Effector memory CD4-positive, alpha-beta T cell (primary cell): ENCODE measurements at regions not wholly inside any gene's neighbourhood (a gene's known extent, or its start where the extent isn't known, plus 50 kb on each side); places are given as distances from the start of the nearest gene placed in this dataset.

ENCODE experiments used
- DNase-seq, 3 donors: peaks; one replicate each; pipeline ENCODE4 v3.0.0-alpha.2; 2020
- H3K27ac ChIP-seq: 2 replicates; pipeline ENCODE4 v1.7.0; 2013; ENCODE audit warnings: mild to moderate bottlenecking, low read length, moderate library complexity; ENCODE audit not compliant: insufficient read depth, poor library complexity, severe bottlenecking
- H3K27me3 ChIP-seq: replicated peaks from 2 replicates; pipeline ENCODE4 v1.7.0; 2013; ENCODE audit warnings: mild to moderate bottlenecking, low read length; ENCODE audit not compliant: insufficient read depth, control insufficient read depth, poor library complexity, severe bottlenecking
- H3K36me3 ChIP-seq: 2 replicates; pipeline ENCODE4 v1.7.0; 2013; ENCODE audit warnings: mild to moderate bottlenecking, low read length, moderate library complexity; ENCODE audit not compliant: control insufficient read depth, insufficient read depth
- H3K4me1 ChIP-seq: 2 replicates; pipeline ENCODE4 v1.7.0; 2013; ENCODE audit warnings: low read length, mild to moderate bottlenecking; ENCODE audit not compliant: control insufficient read depth, insufficient read depth, poor library complexity, severe bottlenecking
- H3K4me3 ChIP-seq: 2 replicates; pipeline ENCODE4 v1.7.0; 2013; ENCODE audit warnings: low read length, low read depth, mild to moderate bottlenecking; ENCODE audit not compliant: insufficient read depth, poor library complexity, severe bottlenecking
- H3K9me3 ChIP-seq: 2 replicates; pipeline ENCODE4 v1.7.0; 2013; ENCODE audit warnings: mild to moderate bottlenecking, low read length, moderate library complexity; ENCODE audit not compliant: control insufficient read depth

DNA sequence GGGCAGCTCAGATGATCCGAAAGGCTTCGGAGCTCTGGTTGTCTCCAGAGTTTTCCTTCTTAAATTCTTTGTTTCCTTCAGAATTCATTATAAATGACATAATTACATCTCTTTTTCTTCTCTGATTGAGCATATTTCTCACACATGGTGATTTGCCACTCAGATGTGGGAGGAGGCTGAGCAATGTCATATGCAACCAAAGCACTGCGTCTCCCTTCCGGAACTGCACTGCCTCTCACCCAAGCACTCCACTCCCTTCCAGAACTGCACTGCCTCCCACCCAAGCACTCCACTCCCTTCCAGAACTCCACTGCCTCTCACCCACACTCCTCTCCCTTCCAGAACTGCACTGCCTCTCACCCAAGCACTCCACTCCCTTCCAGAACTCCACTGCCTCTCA, 131.5 kb downstream of the SALL1 start:
- Histone ChIP-seq H3K27me3 (no peaks in the 10 kb centered on the region), H3K9me3 (no peaks in the 10 kb centered on the region), H3K4me3 (no peak overlapping the region), H3K4me1 (no peaks in the 10 kb centered on the region), H3K36me3 (no peaks in the 10 kb centered on the region), H3K27ac (no peak overlapping the region)
- DNase-seq = no peak

DNA sequence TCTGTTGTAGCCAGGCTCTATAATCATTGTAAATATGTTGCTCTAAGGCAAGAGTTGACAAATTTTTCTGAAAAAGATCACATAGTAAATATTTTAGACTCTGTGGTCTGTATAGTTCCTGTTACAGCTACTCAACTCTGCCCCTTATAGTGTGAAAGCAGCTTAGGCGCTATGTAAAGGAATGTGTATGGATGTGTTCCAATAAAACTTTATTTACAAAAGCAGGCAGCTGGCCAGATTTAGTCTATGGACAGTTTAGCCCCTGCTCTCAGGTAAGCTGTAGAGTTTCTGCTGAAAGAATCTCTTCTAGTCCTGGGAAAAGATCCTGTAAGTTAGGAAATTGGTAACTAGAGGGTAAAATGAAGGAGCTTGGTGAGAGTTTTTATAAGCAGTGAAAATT, 133.1 kb downstream of the SALL1 start:
- Histone ChIP-seq H3K36me3 (no peaks in the 10 kb centered on the region), H3K4me3 (no peak overlapping the region), H3K27me3 (no peaks in the 10 kb centered on the region), H3K9me3 (no peaks in the 10 kb centered on the region), H3K4me1 (no peaks in the 10 kb centered on the region), H3K27ac (no peak overlapping the region)
- DNase-seq = no peak

DNA sequence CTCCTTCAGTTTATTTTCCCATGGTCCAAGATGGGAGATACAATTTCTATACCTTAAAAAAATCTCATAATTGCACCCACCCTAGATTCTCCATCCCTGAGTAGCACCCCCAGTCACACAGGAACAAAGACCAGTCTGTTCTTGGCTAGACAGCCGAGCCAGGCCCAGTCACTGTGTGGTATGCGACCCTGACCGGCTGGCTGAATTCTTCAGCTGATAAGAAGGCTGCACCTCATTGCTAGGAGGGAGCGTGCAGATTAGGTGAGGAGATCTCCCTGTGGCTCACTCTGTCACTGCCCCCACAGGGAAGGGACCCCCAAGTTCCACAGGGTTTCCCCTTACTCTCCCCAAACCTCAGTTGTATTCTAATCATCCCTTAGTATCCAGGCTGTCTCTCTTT, 138.7 kb downstream of the SALL1 start:
- Histone ChIP-seq H3K9me3 (no peaks in the 10 kb centered on the region), H3K36me3 (no peaks in the 10 kb centered on the region)

DNA sequence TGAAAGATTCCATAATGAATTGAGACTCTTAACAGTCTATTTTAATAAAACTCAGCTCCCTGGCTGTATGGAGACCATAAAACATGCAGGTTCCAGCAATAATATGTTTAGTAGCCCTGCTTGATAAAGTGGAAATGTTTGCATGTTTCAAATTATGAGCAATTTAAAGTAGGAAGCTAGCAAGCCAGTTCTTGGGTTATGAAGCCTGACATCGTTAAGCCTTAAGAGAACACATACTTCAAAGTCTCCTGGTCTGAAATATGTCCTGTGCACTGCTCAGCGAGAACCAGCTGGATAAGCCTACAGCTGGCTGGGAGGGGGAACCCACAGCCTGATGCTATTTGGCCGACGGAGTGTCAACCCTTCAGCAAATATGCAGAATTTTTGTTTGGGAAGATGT, 140.3 kb downstream of the SALL1 start:
- H3K4me3 ChIP-seq = no peak overlapping the region
- no peak overlapping the region for H3K27ac ChIP-seq
- no peaks in the 10 kb centered on the region for H3K36me3 ChIP-seq

More for the DNA sequence above, 138.7 kb downstream of the SALL1 start:
- no peaks in the 10 kb centered on the region for H3K27me3 ChIP-seq
- no peaks in the 10 kb centered on the region for H3K4me1 ChIP-seq
- no peak overlapping the region for H3K27ac ChIP-seq
- no peak for DNase-seq
- H3K4me3 ChIP-seq = no peak overlapping the region

GRCh38 chr16:51009813-51010212, 141.3 kb downstream of the SALL1 start:
- Histone ChIP-seq H3K27me3 (no peaks in the 10 kb centered on the region), H3K36me3 (no peaks in the 10 kb centered on the region), H3K4me1 (no peaks in the 10 kb centered on the region), H3K4me3 (no peak overlapping the region), H3K9me3 (no peaks in the 10 kb centered on the region), H3K27ac (no peak overlapping the region)
- DNase-seq = no peak

More for the DNA sequence above, 140.3 kb downstream of the SALL1 start:
- Histone ChIP-seq H3K4me1 (no peaks in the 10 kb centered on the region), H3K27me3 (no peaks in the 10 kb centered on the region), H3K9me3 (no peaks in the 10 kb centered on the region)
- no peak for DNase-seq

GRCh38 chr16:51009359-51009758, 141.7 kb downstream of the SALL1 start:
- H3K4me1 ChIP-seq = no peaks in the 10 kb centered on the region
- no peaks in the 10 kb centered on the region for H3K9me3 ChIP-seq
- no peak overlapping the region for H3K27ac ChIP-seq
- H3K27me3 ChIP-seq = no peaks in the 10 kb centered on the region
- no peaks in the 10 kb centered on the region for H3K36me3 ChIP-seq
- H3K4me3 ChIP-seq = no peak overlapping the region
- DNase-seq = no peak

GRCh38 chr16:51008607-51009006, 142.5 kb downstream of the SALL1 start:
- DNase-seq = no peak
- Histone ChIP-seq H3K27me3 (no peaks in the 10 kb centered on the region), H3K4me3 (no peak overlapping the region), H3K27ac (no peak overlapping the region), H3K4me1 (no peaks in the 10 kb centered on the region), H3K36me3 (no peaks in the 10 kb centered on the region), H3K9me3 (no peaks in the 10 kb centered on the region)

DNA sequence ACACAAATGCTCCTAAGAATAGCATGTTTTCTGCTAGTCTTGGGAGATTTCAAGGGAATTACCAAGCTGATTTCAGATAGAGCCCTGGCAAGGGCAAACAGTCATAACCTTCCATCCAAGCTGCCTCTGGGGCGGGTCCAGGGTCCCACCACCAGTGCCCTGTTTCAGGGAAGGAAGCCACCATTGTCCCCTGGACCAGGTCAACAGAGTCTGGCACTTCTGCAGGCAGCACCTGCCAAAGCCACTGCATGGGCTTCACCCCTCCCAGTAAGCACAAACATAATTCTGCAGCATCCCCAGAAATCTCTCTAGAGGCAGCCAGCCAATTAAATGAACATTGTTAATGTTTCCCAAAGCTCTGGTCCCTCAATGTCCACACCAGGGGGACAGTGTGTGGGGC, 143.0 kb downstream of the SALL1 start:
- Histone ChIP-seq H3K9me3 (no peaks in the 10 kb centered on the region), H3K27ac (no peak overlapping the region), H3K27me3 (no peaks in the 10 kb centered on the region), H3K4me1 (no peaks in the 10 kb centered on the region), H3K4me3 (no peak overlapping the region), H3K36me3 (no peaks in the 10 kb centered on the region)
- no peak for DNase-seq

DNA sequence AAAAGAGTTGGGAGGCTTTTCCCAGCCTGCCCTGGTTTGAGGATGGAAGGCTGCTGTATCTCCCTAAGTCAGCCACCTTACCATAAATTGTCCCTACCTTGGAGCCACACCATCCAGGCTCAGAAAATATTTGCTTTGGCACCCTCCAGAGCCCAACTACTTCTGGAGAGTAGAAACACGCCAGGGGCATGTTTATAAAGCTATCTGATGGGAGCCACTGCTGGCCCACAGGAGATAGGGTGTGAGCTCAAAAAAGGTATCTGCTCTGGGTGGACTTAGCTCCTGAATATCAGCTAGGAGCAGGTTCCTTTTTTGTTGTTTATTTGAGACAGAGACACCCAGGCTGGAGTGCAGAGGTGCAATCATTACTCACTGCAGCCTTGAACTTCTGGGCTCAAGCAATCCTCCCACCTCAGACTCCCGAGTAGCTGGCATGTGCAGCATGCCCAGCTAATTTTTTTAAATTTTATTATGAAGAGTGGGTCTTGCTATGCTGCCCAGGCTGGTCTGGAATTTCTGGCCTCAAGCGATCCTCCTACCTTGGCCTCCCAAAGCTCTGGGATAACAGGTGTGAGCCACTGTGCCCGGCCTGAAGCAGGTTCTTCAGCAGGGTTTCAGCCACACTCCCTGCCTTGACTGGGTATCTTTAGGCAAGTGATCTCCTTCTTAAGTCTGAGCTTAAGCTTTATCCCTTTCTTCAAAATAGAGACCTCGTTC, 147.1 kb downstream of the SALL1 start:
- H3K9me3 ChIP-seq = no peaks in the 10 kb centered on the region
- no peaks in the 10 kb centered on the region for H3K4me1 ChIP-seq
- H3K27me3 ChIP-seq = no peaks in the 10 kb centered on the region
- no peak overlapping the region for H3K27ac ChIP-seq
- H3K4me3 ChIP-seq = no peak overlapping the region
- no peak for DNase-seq
- no peaks in the 10 kb centered on the region for H3K36me3 ChIP-seq

DNA sequence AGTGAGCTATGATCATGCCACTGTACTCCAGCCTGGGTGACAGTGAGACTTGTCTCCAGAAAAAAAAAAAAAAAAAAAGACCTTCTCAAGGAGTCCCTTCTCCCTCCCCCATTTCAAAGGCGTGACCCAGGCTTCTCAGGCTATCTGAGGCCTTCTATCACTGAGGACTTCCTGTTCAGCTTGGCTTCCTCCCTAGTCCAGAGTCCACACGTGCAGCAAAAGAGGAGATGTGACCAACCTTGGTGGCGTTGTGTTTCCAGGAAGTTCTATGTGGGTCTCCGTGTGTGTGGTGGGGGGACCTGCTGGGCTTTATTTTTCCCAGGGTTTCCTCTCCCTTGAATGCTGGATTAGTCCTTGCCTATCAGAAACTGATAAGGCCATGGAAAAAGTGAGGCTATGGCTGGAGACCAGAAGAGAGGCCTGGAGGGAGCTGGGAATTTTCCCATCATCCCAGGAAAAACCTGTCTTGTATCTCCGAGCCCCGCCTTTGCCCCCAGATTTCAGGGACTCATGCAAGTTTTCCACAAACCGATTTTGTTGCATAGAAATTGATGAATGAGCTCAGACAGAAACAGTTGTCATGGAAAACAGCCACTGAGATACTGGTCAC, 148.1 kb downstream of the SALL1 start:
- no peak overlapping the region for H3K4me3 ChIP-seq
- H3K27ac ChIP-seq = no peak overlapping the region
- no peaks in the 10 kb centered on the region for H3K36me3 ChIP-seq
- no peak for DNase-seq
- H3K4me1 ChIP-seq = no peaks in the 10 kb centered on the region
- no peaks in the 10 kb centered on the region for H3K9me3 ChIP-seq
- no peaks in the 10 kb centered on the region for H3K27me3 ChIP-seq
